ENCODE measurements at regions not wholly inside any gene's neighbourhood (a gene's known extent, or its start where the extent isn't known, plus 50 kb on each side); places are given as distances from the start of the nearest gene placed in this dataset.

GRCh38 chr15:61549727-61550126 is 320.6 kb upstream of the RORA start:
- Histone ChIP-seq H3K9me3 (ENCODE audit: severe bottlenecking) (peaks cover 2% of the 10 kb centered on the region), H3K4me3 (ENCODE audit: low read depth, low read length) (no peak overlapping the region), H3K36me3 (no peaks in the 10 kb centered on the region), H3K27ac (no peak overlapping the region), H3K27me3 (ENCODE audit: insufficient read depth, low read depth, severe bottlenecking) (no peaks in the 10 kb centered on the region)
- no peak for TF ChIP-seq CTCF (IDR thresholded peaks at IDR 0.05; ENCODE audit: low read depth, low read length)
- no peak for DNase-seq

GRCh38 chr15:61545763-61546162 is 316.7 kb upstream of the RORA start:
- Histone ChIP-seq H3K27ac (no peak overlapping the region), H3K4me3 (ENCODE audit: low read depth, low read length) (no peak overlapping the region), H3K9me3 (ENCODE audit: severe bottlenecking) (no peaks in the 10 kb centered on the region), H3K36me3 (no peaks in the 10 kb centered on the region), H3K27me3 (ENCODE audit: insufficient read depth, low read depth, severe bottlenecking) (no peaks in the 10 kb centered on the region)
- no peak for DNase-seq
- TF ChIP-seq CTCF (IDR thresholded peaks at IDR 0.05; ENCODE audit: low read depth, low read length), result no peak

- Histone ChIP-seq H3K9me3 (ENCODE audit: severe bottlenecking) (no peaks in the 10 kb centered on the region), H3K27ac (no peak overlapping the region), H3K27me3 (ENCODE audit: insufficient read depth, low read depth, severe bottlenecking) (no peaks in the 10 kb centered on the region), H3K4me3 (ENCODE audit: low read depth, low read length) (no peak overlapping the region), H3K36me3 (no peaks in the 10 kb centered on the region)
- no peak for DNase-seq
- TF ChIP-seq CTCF (IDR thresholded peaks at IDR 0.05; ENCODE audit: low read depth, low read length), result no peak
Observed at GRCh38 chr15:61541516-61541915, 312.4 kb upstream of the RORA start.

GRCh38 chr15:61537337-61537736 is 308.2 kb upstream of the RORA start:
- no peak for DNase-seq
- no peaks in the 10 kb centered on the region for H3K27me3 ChIP-seq (ENCODE audit: insufficient read depth, low read depth, severe bottlenecking)
- H3K27ac ChIP-seq, result no peak overlapping the region
- no peaks in the 10 kb centered on the region for H3K36me3 ChIP-seq
- H3K4me3 ChIP-seq (ENCODE audit: low read depth, low read length), result no peak overlapping the region
- H3K9me3 ChIP-seq (ENCODE audit: severe bottlenecking), result no peaks in the 10 kb centered on the region
- TF ChIP-seq CTCF (IDR thresholded peaks at IDR 0.05; ENCODE audit: low read depth, low read length), result no peak

- no peak overlapping the region for H3K27ac ChIP-seq
- H3K27me3 ChIP-seq (ENCODE audit: insufficient read depth, low read depth, severe bottlenecking), result no peaks in the 10 kb centered on the region
- H3K9me3 ChIP-seq (ENCODE audit: severe bottlenecking), result no peaks in the 10 kb centered on the region
- H3K36me3 ChIP-seq, result no peaks in the 10 kb centered on the region
- no peak overlapping the region for H3K4me3 ChIP-seq (ENCODE audit: low read depth, low read length)
- TF ChIP-seq CTCF (IDR thresholded peaks at IDR 0.05; ENCODE audit: low read depth, low read length), result no peak
- DNase-seq, result no peak
Observed at GRCh38 chr15:61534986-61535385, 305.9 kb upstream of the RORA start.

- peak; percentile 74 for DNase-seq
- Histone ChIP-seq H3K36me3 (no peaks in the 10 kb centered on the region), H3K27me3 (ENCODE audit: insufficient read depth, low read depth, severe bottlenecking) (no peaks in the 10 kb centered on the region), H3K27ac (no peak overlapping the region), H3K9me3 (ENCODE audit: severe bottlenecking) (no peaks in the 10 kb centered on the region), H3K4me3 (ENCODE audit: low read depth, low read length) (no peak overlapping the region)
- TF ChIP-seq CTCF (IDR thresholded peaks at IDR 0.05; ENCODE audit: low read depth, low read length), result peak; percentile 61
Observed at GRCh38 chr15:61530769-61531168, 301.7 kb upstream of the RORA start.

All from WERI-Rb-1 (cell line).